ENCODE measurements at regions not wholly inside any gene's neighbourhood (a gene's known extent, or its start where the extent isn't known, plus 50 kb on each side); places are given as distances from the start of the nearest gene placed in this dataset.
"Not testable (repeated sequence)": the region's sequence is repeated elsewhere in the genome, so short reads cannot be mapped to it uniquely, and the experiment has no call there.

DNA sequence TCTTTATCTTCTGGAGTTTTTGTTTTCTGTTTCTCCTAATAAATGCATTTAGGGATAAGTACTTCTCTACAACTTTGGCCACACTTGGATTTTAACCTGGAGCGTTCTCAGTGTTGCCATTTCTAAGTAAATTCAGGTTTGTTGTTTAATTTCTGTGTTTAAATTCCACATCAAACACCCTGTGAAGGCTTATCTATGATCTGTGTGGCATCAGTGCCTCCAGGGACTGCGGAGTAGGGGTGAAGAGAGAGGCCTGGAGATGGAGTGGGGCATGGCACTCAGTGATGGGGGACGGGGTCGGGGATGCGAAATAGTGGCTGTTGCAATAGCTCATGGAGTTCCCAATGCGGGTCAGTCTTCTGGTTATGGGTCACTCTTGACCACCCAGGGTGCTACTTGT is 294.8 kb downstream of the HS3ST3B1 start:
- DNase-seq, result no peak

DNA sequence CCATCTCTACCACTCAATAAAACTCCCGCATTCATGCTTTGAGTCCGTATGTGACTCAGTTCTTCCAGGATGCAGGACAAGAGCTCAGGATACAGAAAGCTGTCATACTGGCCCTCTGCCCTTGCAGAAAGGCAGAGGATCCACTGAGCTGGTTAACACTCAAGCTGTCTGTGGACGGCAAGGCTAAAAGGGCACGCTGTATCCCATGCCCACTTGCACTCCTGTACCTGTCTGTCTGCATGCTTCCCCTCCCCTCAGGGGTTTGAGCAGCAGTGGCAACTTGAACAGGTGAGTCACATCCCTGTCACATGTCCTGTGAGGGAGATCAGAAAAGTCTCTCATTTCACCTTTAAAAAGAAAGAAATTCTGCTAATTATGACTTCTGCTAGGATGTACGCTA is 293.8 kb downstream of the HS3ST3B1 start:
- no peak for DNase-seq

DNA sequence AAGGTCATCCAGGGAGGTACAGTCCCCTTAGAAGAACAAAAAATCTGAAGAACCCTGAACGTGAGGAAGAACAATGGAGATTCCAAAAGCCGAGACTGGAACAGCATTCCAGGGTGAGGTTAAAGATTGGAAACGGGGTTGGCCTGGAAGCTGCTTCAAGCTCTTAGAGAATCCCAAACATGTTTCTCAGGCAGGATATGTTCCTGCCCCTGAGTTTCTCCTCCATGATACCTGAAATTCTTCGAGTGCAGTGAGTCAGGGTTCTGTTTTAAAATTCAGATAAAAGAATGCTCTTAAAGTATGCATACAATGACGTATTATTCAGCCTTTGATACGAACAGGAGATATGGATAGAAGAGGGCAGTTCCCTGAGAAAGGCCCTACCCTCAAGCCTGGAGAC is 293.1 kb downstream of the HS3ST3B1 start:
- no peak for DNase-seq

DNA sequence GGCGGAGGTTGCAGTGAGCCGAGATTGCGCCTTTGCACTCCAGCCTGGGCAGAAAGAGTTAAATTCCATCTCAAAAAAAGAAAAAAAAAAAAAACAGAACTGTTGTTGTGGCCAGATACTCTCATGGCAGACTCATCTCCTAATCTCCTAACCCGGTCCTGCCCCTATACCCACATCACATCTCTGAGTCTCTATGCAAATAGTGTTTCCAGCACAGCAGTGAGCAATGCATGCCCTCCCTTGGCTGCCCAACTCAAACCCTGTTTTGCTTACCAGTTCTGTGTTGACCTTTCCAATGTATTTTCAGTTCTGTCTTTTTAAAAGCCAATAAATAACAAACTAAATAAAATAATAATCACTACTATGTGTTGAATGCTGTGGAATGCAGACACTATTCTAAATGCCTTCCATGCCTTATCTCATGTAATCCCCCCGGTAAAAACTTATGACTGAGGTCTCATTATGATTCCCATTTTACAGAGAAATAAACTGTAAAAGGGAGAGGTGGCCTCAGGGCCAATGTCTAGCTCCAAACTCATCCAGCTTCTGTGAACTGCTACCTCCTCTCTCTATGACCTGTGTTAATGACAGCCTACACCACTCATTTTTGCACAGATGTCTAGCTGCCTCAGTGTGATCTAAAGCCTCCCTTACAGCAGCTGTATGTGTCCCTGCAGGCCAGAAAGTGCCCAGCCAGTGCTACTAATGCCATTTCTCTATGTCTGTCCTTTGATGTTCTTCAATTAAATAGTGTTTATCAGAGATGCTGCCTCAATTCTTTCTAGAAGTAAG is 289.8 kb downstream of the HS3ST3B1 start:
- no peak for DNase-seq

DNA sequence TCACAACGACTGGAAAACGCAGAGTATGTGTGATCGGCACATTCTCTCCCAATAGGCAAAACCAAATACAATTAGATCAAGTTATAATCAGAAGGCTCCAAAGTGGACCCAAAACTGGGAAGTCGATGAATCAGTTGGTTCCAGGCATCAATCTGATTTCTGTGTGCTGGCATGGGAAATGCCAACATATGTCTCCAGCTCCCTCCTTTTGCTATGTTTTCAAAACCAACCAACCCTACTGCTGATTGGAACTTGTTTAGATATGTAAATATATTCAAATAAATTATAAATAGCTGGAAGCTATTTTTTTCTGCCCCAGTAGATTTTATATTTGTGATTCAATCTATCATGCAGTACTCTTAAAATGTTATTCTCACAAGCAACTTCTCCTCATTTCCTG is 284.2 kb downstream of the HS3ST3B1 start:
- DNase-seq, result no peak

DNA sequence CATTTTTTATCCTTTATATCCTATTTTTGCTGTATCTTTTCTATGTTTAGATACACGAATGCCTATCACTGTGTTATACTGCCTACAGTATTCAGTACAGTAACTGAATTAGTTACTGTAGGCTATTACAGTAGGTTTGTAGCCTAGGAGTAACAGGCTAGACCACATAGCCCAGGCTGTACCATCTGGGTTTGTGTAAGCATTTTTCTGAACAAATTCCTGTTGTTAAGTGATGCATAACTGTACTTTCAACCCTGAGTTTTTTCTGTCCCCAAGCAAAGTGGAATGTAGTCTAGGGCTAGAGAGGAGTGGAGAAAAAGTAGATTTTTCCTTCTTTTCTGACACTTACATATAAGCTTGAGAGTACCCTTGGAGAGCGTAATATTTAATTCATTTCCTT is 282.1 kb downstream of the HS3ST3B1 start:
- no peak for DNase-seq

DNA sequence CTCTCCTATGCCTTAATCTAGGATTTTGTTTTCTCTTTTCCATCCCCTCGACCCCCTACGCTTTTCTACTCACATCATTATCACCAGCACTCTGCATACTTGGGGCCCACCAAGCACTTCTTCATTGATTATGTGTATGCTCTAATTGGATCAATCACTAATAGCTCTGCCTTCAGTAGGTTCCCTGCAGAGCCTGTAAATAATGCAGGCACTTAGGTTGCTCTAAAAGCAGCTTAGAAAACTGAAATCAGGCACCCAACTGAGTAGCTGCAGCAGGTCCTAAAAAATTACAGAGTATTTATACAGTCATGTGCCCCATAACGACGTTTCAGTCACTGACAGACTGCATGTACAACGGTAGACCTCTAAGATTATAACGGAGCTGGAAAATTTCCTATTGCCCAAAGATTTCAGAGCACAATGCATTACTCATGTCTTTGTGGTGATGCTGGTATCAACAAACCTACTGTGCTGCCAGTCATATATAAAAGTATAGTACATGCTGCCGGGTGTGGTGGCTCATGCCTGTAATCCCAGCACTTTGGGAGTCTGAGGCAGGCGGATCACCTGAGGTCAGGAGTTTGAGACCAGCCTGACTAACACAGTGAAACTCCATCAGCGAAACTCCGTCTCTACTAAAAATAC is 280.4 kb downstream of the HS3ST3B1 start:
- no peak for DNase-seq

DNA sequence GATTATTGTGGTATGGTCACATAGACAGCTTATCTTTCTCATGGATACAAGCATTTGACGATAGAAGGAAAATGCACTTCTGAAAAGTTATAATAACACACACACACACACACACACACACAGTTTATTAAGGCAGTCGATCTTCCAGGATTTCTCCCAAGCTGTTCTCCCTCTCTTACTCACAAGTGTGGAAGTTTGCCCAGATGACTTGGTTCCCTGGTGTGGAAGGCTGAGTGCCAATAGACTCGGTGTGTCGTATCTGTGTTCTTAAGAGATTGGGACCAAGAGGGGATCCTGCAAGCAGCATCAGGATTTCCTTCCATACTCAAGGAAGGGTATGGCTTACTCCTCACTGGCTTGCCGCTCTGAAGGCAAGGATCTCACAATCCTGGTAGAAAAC is 279.6 kb downstream of the HS3ST3B1 start:
- no peak for DNase-seq

DNA sequence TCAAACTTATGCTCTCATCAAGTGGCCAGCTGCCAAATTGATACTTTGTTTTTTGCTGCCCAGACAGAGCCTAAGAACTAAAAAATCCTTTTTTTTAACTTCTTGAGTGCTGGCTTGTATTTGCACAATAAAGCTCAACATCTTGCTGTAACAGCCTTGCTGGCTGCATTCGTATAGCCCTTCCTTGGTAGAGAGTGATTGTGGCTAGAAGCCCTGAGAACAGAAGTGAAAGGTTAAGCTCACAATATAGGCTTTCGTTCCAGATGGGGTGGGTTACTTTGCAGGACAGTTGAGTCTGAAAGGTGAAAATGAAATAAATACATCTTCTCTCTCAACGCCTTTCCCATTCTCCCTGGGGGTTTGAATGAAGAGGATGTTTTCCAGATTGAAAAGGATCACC is 278.8 kb downstream of the HS3ST3B1 start:
- DNase-seq, result no peak

DNA sequence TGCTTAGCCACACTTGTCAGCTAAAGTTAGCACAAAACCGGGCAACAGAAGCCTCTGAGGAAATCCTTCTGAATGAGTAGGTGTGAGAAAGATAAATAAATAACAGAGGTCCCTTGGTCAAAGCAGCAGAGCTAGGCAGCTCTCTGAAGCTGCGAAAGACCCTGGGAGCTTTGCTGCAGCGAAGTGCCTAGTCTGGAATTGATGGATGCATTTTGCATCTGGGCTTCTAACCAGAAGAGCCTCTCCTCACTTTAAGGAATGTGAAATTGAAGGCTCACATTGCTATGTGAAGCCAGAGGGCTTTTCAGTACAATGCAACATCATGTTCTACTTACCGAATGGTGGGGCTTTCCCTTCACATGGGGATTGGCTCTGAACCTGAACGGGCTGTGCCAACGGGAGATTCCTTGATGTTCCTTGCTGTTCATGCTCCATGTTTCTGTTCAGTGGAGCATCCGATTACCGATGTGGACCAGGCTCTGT is 274.6 kb downstream of the HS3ST3B1 start:
- peak; percentile 57 for DNase-seq

DNA sequence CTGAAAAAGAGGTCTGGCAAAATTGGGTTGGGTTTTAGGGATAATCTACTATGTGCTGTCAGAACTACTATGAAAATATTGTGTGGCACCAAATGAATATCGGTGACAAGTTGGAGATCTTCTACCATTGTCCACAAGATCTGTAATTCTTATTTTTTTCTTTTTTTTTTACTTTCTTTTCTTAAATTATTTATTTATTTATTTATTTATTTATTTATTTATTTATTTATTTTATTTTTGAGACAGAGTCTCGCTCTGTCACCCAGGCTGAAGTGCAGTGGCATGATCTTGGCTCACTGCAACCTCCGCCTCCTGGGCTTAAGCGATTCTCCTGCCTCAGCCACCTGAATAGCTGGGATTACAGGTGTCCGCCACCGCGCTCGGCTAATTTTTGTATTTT is 259.4 kb downstream of the HS3ST3B1 start:
- DNase-seq, result not testable (repeated sequence)

DNA sequence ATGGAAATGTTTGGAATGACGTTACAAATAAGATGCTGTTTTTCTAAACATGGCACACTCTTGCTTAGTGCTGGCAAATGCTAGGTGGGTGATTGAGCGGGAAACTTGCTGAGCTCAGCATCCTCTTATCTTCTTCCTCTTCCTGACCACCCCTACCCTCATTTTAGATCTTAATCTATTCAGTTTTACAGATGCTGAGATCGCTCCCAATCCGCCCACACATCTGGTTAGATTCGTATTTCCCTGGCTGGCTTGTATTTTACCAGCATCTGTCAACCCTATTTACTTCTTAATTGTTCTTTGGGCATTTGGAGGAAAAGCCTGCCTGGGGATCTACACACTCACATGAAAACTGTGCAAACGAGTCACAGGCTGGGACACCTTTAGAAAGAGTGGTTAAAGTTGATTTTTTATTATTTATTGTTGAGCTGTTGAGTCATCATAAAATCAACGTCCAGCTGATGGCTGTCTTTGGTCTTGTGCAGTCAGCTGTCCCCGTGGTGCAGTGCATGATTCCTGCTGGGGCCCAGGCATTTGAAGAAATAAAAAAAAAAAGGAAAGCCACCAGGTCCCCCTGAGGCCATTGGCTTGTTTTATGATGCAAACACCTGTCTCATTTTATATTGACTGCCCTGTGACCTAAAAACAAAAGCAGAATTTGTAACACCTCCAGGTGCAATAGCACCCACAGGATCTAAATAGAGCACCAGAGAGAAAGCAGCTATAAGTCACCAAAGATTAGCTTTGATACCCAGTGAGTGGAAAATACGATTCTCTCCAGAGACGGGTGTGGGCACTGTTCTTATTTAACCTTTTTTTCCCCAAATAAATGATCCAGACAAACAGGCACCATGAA is 258.6 kb downstream of the HS3ST3B1 start:
- DNase-seq, result no peak

DNA sequence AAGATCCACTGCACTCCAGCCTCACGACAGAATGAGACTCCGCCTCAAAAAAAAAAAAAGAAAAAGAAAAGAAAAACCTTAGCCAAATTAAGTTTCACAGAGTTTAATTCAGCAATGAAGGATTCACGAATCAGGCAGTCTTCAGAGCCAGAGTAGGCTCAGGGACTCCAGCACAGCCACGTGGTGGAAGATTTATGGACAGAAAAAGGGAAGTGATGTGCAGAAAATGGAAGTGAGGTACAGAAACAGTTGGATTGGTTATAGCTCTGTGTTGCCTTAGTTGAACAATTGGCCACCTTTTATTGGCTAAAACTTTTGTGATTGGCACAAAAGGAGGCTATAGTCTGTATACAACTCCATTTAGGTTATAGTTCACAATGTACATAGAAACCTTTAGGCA is 256.6 kb downstream of the HS3ST3B1 start:
- no peak for DNase-seq

DNA sequence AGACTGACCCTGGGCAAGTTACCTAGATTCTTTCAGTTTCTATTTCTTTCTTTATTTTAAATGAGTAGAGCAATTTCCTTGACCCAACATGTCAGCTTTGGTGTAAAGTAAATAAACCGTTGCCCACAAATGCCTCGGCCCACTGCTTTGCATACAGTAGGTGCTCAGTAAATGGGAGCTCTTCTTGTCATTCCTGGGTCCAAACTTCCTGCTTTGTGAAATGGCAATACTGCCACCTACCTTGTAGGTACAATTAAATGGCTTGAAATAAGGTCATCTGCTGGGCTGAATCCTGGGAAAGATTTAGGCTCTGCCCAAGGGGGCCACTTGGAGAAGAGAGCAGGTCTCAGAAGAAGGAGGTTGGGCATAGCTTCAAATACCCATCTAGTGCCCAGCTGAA is 253.0 kb downstream of the HS3ST3B1 start:
- no peak for DNase-seq

DNA sequence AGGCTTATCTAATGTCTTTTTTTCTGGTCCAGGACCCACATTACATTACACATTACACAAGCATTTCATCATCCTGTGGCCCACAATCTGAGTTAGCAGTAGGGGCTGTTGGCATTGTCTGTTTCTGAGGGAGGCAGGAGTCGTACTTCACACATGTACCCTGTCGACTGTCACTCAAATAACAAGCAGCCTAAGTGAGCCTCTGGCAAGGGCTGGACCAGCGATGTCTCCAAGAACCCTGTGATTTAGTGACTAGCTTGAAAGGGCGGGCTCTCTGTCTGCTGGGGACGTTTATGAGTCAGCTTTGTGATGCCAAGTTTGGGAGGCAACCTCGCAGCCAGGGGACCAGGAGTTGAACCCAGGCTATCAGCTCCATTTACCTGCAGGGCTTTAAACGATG is 251.4 kb downstream of the HS3ST3B1 start:
- DNase-seq, result no peak

DNA sequence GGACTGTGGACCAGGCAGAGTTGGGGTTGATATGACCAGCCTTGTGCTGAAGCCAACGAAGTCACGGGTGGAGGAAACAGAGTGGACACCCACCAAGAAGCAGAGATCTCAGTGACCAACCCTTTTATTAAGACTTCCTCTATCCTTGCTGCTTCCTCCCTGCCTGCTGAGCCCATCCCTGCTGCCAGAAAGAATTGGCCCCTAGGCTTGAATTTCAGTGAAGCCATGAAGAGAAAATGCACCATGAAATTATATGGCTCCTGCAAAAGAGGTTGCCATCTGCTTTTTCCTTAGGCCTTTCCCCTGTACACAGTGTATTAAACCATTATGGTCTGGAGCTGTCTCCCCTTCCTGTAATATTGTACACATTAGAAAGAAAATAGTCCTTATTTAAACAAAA is 246.7 kb downstream of the HS3ST3B1 start:
- no peak for DNase-seq

DNA sequence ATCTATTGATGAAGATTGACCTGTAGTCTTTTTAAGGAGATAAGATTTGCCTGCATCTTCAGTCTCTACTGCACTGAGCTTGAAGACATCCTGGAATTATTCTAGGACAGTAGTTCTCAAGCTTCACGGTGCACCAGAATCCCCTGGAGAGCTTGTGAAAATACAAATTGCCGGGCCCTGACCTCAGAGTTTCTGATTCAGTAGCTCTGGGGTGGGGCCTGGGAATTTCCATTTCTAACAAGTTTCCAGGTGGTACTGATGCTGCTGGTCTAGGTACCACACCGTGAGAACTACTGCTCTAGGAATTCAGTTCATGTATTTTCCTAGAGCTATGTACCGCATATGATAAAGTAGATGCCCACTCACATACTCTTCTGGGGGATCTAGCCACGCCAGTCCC is 246.1 kb downstream of the HS3ST3B1 start:
- no peak for DNase-seq

DNA sequence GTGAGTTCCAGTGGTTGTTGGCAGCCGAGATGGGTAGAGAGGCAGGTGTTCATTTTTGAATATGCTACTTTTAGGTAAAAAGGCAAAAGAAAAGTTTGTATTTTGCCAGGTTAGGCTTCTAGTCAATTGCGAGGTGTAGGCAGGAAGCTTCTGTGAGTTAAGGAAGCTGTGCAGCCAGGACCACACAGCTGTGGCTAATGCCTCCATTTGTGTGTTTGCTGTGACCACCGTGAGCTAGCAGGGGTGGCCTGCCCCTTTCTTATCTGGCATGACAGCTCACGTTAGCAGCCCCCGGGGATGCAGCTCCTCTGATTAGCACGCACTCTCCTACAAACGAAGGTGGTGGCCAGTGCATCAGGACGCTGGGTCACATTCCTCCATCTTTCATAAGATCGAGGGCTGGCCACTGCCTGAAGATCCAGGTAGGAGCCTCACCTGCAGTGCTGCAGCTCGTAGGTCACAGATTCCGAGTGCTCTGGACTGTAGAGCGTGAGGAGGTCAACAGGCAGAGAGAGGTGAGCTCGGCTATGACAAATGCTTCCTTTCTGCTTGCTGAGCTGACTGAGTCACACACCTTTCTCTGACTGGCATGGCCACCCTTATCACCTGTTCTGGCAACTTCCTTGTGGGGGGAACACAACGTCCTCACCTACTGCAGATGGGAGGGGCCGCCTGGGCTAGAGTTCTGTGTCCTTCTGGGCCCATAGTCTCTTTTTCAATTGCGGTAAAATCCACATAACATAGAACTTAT is 244.4 kb downstream of the HS3ST3B1 start:
- no peak for DNase-seq

DNA sequence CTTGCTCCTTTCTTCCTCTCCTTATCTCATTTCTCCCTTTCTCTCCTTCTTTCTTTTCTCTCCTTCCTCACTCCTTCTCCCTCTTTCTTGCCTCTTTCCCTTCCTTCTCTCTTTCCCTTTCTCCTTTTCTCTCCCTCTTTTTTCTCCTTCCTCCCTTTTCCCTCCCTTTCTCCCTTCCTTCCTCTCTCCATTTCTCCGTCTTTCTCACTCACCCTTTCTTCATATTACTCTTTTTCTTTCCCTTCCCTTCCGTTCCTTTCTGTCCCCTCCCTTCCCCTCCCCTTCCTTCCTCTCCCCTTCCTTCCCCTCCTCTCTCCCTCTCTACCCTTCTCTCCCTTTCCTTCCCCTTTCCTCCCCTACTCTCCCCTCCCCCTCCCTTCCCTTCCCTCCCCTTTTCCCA is 240.8 kb downstream of the HS3ST3B1 start:
- DNase-seq, result no peak

DNA sequence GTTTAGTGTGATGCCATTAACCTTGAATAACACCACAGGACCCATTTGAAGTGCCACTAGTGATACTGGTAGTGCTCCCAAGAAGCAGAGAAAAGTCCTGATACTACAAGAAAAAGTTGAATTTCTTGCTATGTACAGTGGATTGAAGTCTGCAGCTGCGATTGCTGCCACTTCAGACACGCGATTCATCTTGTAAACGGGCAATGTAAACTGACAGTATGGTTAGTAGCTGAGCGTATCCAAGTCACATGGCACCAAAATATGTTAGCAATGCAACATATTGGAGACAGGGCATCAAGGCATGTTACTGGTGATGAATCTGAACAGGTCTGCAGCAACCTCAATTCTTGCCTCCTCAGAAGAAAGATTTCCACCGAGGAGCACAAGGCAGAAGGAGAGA is 238.9 kb downstream of the HS3ST3B1 start:
- DNase-seq, result no peak

DNA sequence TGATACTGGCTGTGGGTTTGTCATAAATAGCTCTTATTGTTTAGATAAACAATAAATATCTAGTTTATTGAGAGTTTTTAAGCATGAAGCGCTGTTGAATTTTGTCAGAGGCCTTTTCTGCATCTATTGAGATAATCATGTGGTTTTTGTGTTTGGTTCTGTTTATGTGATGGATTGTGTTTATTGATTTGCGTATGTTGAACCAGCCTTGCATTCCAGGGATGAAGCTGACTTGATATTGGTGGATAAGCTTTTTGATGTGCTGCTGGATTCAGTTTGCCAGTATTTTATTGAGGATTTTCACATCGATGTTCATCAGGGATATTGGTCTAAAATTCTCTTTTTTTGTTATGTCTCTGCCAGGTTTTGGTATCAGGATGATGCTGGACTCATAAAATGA is 231.4 kb downstream of the HS3ST3B1 start:
- DNase-seq, result not testable (repeated sequence)

DNA sequence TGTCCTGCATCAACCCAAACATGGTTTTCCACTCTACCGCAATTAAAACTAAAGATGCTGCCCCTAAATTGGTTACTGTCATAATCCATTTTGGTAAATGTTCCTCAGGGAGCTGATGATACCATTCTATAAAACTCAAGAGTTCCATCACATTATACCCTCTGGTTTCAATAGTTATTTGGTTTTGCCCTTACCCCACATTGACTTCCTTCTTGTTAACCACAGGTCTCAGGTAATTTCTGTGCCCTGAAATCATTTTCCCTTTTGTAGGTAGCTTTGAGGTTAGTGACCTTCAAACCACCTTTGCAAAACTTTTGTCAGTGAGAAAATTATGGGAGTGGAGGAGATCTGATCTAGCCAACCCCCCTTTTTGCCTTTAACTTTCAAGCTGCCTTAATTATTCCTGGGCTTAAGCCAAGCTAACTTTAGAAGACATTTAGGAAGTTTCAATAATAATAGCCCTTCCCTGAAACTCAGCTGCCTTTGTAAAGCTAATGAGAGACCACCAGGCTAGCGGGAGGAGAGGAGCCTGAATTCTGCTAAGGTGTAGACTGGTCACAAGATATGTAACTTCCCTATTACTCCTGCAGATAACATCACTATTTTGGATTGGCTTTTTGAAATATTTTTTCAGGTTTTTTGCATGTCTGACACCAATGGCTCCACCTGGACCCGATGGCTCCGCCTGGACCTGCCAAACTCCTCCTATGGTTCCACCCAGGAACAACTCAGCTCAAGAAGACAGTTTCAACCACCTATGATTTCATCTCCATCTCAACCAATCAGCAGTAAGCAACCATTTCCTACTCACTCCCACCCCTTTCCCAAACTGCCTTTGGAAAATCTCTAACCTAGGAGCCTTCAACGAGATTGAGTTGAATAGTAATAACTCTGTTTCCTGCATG is 224.9 kb downstream of the HS3ST3B1 start:
- no peak for DNase-seq
